ENCODE measurements at regions not wholly inside any gene's neighbourhood (a gene's known extent, or its start where the extent isn't known, plus 50 kb on each side); places are given as distances from the start of the nearest gene placed in this dataset.

DNA sequence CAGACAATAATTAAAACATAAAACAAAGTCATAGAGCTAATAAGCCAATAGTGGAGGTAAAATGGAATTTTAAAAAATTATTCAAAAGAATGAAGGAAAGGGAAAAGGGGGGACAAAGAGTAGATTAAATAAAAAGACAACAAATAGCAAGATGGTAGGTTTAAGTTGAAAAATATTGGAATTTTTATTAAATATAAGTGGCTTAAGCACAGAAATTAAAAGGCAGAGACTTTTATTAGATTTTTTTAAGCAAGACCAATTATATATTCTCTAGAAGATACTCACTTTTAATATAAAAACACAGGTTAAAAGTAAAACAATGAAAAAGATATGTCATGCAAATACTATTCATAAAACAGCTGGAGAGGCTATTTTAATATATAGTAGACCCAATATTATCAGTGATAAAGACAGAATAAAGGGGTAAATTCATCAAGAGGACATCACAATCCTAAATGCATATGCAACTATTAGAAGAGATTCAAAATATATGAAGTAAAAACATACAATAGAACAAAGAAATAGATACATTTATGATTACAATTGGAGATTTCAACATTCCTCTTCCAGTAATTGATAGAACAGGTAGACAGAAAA lies 98.7 kb downstream of the CYP26B1 start:
- Histone ChIP-seq H3K9me3 (ENCODE audit: insufficient read depth, low read length) (peaks cover 7% of the 10 kb centered on the region), H4K20me1 (ENCODE audit: insufficient read depth, low read length) (no peaks in the 10 kb centered on the region), H2AFZ (ENCODE audit: low read depth, low read length) (no peak overlapping the region), H3K36me3 (replicated peaks; ENCODE audit: low read depth, low read length) (no peaks in the 10 kb centered on the region), H3K4me1 (ENCODE audit: low read length) (no peaks in the 10 kb centered on the region), H3K27me3 (ENCODE audit: low read depth, low read length) (peaks cover 5% of the 10 kb centered on the region; the same call in 1 of the 2 replicates), H3K4me2 (ENCODE audit: low read length) (no peak overlapping the region), H3K9ac (ENCODE audit: low read length) (no peak overlapping the region), H3K27ac (ENCODE audit: low read length) (no peak overlapping the region), H3K4me3 (ENCODE audit: low read length) (no peak overlapping the region), H3K79me2 (ENCODE audit: low read length) (no peaks in the 10 kb centered on the region)
- TF ChIP-seq, protein P1, sequence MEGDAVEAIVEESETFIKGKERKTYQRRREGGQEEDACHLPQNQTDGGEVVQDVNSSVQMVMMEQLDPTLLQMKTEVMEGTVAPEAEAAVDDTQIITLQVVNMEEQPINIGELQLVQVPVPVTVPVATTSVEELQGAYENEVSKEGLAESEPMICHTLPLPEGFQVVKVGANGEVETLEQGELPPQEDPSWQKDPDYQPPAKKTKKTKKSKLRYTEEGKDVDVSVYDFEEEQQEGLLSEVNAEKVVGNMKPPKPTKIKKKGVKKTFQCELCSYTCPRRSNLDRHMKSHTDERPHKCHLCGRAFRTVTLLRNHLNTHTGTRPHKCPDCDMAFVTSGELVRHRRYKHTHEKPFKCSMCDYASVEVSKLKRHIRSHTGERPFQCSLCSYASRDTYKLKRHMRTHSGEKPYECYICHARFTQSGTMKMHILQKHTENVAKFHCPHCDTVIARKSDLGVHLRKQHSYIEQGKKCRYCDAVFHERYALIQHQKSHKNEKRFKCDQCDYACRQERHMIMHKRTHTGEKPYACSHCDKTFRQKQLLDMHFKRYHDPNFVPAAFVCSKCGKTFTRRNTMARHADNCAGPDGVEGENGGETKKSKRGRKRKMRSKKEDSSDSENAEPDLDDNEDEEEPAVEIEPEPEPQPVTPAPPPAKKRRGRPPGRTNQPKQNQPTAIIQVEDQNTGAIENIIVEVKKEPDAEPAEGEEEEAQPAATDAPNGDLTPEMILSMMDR (IDR thresholded peaks at IDR 0.05; ENCODE audit: low read depth, low read length), result no peak
- TF ChIP-seq EZH2phosphoT487 (IDR thresholded peaks at IDR 0.05; ENCODE audit: low read depth), result no peak

DNA sequence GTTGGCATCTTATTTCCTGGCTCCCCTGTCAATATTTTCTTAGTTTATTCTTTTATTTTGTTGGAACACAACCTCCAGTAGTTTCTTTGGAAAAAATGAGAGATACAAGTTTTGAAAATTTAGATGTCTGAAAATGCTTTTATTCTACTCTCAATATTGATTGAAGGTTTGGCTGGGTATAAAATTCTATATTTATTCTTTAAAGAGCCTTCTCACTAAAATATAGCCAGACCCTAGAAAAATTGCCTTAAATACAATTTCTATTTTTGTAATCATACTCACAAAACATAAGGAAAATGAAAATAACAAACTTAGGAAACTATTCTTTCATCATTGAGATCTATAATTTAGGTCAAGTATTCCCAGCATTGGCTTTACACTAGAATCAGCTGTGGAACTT lies 103.7 kb downstream of the CYP26B1 start:
- Histone ChIP-seq H3K4me2 (ENCODE audit: low read length) (no peak overlapping the region), H3K27me3 (ENCODE audit: low read depth, low read length) (peaks cover 5% of the 10 kb centered on the region; the same call in 1 of the 2 replicates), H3K36me3 (replicated peaks; ENCODE audit: low read depth, low read length) (no peaks in the 10 kb centered on the region), H3K4me3 (ENCODE audit: low read length) (no peak overlapping the region), H4K20me1 (ENCODE audit: insufficient read depth, low read length) (no peaks in the 10 kb centered on the region), H3K9ac (ENCODE audit: low read length) (no peak overlapping the region), H3K79me2 (ENCODE audit: low read length) (no peaks in the 10 kb centered on the region), H3K27ac (ENCODE audit: low read length) (no peak overlapping the region), H3K4me1 (ENCODE audit: low read length) (no peaks in the 10 kb centered on the region), H3K9me3 (ENCODE audit: insufficient read depth, low read length) (peaks cover 7% of the 10 kb centered on the region), H2AFZ (ENCODE audit: low read depth, low read length) (no peak overlapping the region)
- no peak for TF ChIP-seq EZH2phosphoT487 (IDR thresholded peaks at IDR 0.05; ENCODE audit: low read depth)
- TF ChIP-seq, protein P1 (IDR thresholded peaks at IDR 0.05; ENCODE audit: low read depth, low read length), result no peak

DNA sequence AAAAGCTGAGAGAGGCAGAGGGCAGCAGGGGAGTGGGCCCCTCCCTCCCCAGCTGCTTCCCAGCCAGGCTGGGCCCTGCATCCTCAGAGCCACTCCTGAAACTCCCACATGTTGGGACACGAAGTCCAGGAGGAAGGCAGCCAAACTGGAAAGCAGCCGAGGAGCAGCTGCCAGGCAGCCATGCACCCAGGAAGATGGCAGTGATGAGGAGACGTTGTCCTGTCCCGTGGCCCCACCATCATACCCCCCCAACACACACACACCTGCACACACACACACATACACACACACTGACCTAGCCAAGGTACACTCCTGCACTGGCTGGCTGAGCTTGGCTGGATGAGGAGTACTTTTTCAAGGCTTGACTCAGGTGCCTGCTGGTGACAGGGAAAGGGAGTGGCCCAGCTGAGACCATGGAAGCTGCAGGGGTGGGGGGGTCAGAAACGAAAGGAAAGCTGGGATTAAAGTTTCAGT lies 106.0 kb downstream of the CYP26B1 start:
- no peak overlapping the region for H3K4me2 ChIP-seq (ENCODE audit: low read length)
- H3K27me3 ChIP-seq (ENCODE audit: low read depth, low read length), result peaks cover 3% of the 10 kb centered on the region; the same call in 1 of the 2 replicates
- H3K27ac ChIP-seq (ENCODE audit: low read length), result no peak overlapping the region
- no peaks in the 10 kb centered on the region for H3K4me1 ChIP-seq (ENCODE audit: low read length)
- no peaks in the 10 kb centered on the region for H3K79me2 ChIP-seq (ENCODE audit: low read length)
- no peaks in the 10 kb centered on the region for H3K36me3 ChIP-seq (replicated peaks; ENCODE audit: low read depth, low read length)
- no peaks in the 10 kb centered on the region for H4K20me1 ChIP-seq (ENCODE audit: insufficient read depth, low read length)
- H3K9ac ChIP-seq (ENCODE audit: low read length), result no peak overlapping the region
- no peak overlapping the region for H3K4me3 ChIP-seq (ENCODE audit: low read length)
- H2AFZ ChIP-seq (ENCODE audit: low read depth, low read length), result no peak overlapping the region
- peaks cover 7% of the 10 kb centered on the region for H3K9me3 ChIP-seq (ENCODE audit: insufficient read depth, low read length)
- TF ChIP-seq EZH2phosphoT487 (IDR thresholded peaks at IDR 0.05; ENCODE audit: low read depth), result no peak
- TF ChIP-seq, protein P1 (IDR thresholded peaks at IDR 0.05; ENCODE audit: low read depth, low read length), result no peak

DNA sequence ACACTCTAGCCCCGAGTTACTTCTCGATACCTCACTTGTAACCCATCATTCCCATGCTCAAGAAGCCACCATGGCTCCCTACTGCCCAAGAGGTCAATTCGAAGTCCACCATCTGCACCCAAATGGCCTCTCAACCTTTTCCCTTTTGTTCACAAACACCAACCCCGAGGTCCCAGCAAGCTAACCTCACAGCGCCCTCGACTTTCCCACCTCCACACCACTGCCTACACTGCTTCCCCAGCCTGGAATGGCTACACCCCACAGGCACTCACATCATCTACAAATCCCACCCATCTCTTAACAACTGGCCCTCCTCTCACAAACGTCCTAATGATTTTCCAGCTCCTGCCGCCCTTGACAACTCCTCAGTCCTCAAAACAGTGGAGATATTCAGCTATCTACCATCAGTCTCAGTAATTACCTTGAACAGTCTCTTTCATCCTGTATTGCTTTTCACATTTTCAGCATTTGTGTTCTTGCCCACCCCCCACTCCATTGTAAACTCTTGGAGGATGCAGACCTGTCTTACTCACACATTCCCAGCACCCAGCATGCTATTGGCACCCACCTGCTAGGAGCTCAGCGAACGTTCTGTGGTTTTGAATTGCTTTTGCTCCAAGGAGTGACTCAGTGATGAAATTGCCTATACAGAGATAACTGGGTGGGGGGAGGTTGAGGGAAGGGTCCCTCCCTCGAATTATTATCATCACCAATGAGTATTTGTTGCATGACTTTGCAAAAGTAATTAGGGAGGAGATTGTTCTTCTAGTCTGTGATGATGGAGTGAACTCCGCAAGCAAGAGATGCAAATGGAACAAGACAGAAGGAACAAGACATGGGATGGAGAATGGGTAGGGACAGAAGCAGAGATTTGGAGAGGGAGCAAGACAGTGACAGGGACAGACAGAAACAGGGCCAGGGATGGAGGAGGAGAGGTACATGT lies 106.8 kb downstream of the CYP26B1 start:
- Histone ChIP-seq H3K9ac (ENCODE audit: low read length) (no peak overlapping the region), H3K4me2 (ENCODE audit: low read length) (no peak overlapping the region), H3K79me2 (ENCODE audit: low read length) (no peaks in the 10 kb centered on the region), H3K27ac (ENCODE audit: low read length) (no peak overlapping the region), H4K20me1 (ENCODE audit: insufficient read depth, low read length) (no peaks in the 10 kb centered on the region), H2AFZ (ENCODE audit: low read depth, low read length) (no peak overlapping the region), H3K27me3 (ENCODE audit: low read depth, low read length) (no peaks in the 10 kb centered on the region), H3K36me3 (replicated peaks; ENCODE audit: low read depth, low read length) (no peaks in the 10 kb centered on the region), H3K9me3 (ENCODE audit: insufficient read depth, low read length) (peaks cover 7% of the 10 kb centered on the region), H3K4me3 (ENCODE audit: low read length) (no peak overlapping the region), H3K4me1 (ENCODE audit: low read length) (no peaks in the 10 kb centered on the region)
- TF ChIP-seq, protein P1 (IDR thresholded peaks at IDR 0.05; ENCODE audit: low read depth, low read length), result no peak
- no peak for TF ChIP-seq EZH2phosphoT487 (IDR thresholded peaks at IDR 0.05; ENCODE audit: low read depth)
